K562 (cell line): ENCODE measurements at regions not wholly inside any gene's neighbourhood (a gene's known extent, or its start where the extent isn't known, plus 50 kb on each side); places are given as distances from the start of the nearest gene placed in this dataset.

ENCODE experiments used
- ATAC-seq: fragments of 200-7000 bp; cut with Tn5 transposase; 3 replicates; pipeline ENCODE4 v1.9.1; 2020; ENCODE audit warnings: moderate library complexity
- BruUV-seq: library from RNA; stranded (reverse); fragments of 400-500 nt; replicated peaks from 2 replicates; lab custom pipeline; 2021; lab: Mats Ljungman, UMichigan
- CTCF ChIA-PET: fragments of 300-600 bp; formaldehyde crosslinking; extraction: SDS; loops from one replicate; lab custom pipeline; 2021; ENCODE audit warnings: low intra/inter-chr PET ratio; lab: Yijun Ruan, JAX
- POLR2A ChIA-PET: fragments of 300-600, 350-650 bp; sonication (Branson Sonifier 250); formaldehyde crosslinking; extraction: SDS; loops from one replicate; lab custom pipeline; 2021; ENCODE audit warnings: antibody characterized with exemption, inconsistent platforms; lab: Yijun Ruan, JAX
- DNase-seq, 4 experiments: peaks; one replicate each; pipeline versions ENCODE4 v3.0.0 to v3.0.0-alpha.2; 2011 to 2018; ENCODE audit warnings: low spot score in 3 of 4, mixed read lengths in 3 of 4; ENCODE audit errors: extremely low read depth in 1 of 4
- FAIRE-seq: peaks from 2 replicates; lab custom pipeline; 2011; peaks lifted over from hg19 to GRCh38; lab: Jason Lieb, UNC
- H2AFZ ChIP-seq: 2 replicates; pipeline ENCODE4 v1.6.0; 2011; ENCODE audit warnings: low read depth, low read length, control low read depth, inconsistent platforms
- H3K27ac ChIP-seq: fragments of 200-600 bp; 3 replicates; pipeline ENCODE4 v1.8.0; 2011; ENCODE audit warnings: low read depth, mild to moderate bottlenecking, control low read depth, inconsistent platforms, low read length, moderate library complexity, mixed read lengths; ENCODE audit errors: extremely low read depth
- H3K27me3 ChIP-seq, 2 experiments: fragments of 300-600 bp in 1 of 2; 2 replicates in 1 of 2; 3 replicates in 1 of 2; pipeline versions ENCODE4 v1.6.0 to v1.8.0; 2011; ENCODE audit warnings: inconsistent platforms in 2 of 2, low read length in 2 of 2, mild to moderate bottlenecking in 1 of 2, mixed read lengths in 1 of 2, moderate library complexity in 1 of 2; ENCODE audit not compliant: control insufficient read depth in 2 of 2, insufficient read depth in 2 of 2
- H3K36me3 ChIP-seq: fragments of 300-600 bp; 3 replicates; pipeline ENCODE4 v1.8.0; 2011; ENCODE audit warnings: mild to moderate bottlenecking, low read length, inconsistent platforms; ENCODE audit not compliant: control insufficient read depth, insufficient read depth
- H3K4me1 ChIP-seq, 2 experiments: fragments of 200-600 bp in 1 of 2; replicated peaks in 1 of 2; 2 replicates in 1 of 2; 3 replicates in 1 of 2; pipeline versions ENCODE4 v1.5.1 to v1.8.0; 2011; ENCODE audit warnings: inconsistent platforms in 2 of 2, low read length in 2 of 2, mild to moderate bottlenecking in 1 of 2, mixed read lengths in 1 of 2, moderate library complexity in 1 of 2; ENCODE audit not compliant: control insufficient read depth in 2 of 2, insufficient read depth in 2 of 2
- H3K4me2 ChIP-seq: 2 replicates; pipeline ENCODE4 v1.6.1; 2011; ENCODE audit warnings: low read length, control low read depth, inconsistent platforms, mixed read lengths; ENCODE audit not compliant: insufficient read depth
- H3K4me3 ChIP-seq: fragments of 200-600 bp; sonication (generic), shearing (Covaris generic); 2 replicates; pipeline ENCODE4 v1.5.1; 2016; ENCODE audit warnings: control low read depth, inconsistent platforms
- H3K79me2 ChIP-seq: fragments of 200-600 bp; 3 replicates; pipeline ENCODE4 v1.8.0; 2011; ENCODE audit warnings: low read length, inconsistent platforms; ENCODE audit not compliant: control insufficient read depth, insufficient read depth
- H3K9ac ChIP-seq, 2 experiments: 2 replicates each; pipeline versions ENCODE4 v1.6.0 to v1.6.1; 2011; ENCODE audit warnings: low read depth in 2 of 2, low read length in 2 of 2, control low read depth in 1 of 2, inconsistent platforms in 1 of 2, mild to moderate bottlenecking in 1 of 2, mixed read lengths in 1 of 2; ENCODE audit not compliant: insufficient read depth in 1 of 2
- H3K9me1 ChIP-seq: one replicate; pipeline ENCODE4 v1.6.0; 2011; ENCODE audit warnings: inconsistent platforms, mild to moderate bottlenecking, low read length, moderate library complexity; ENCODE audit not compliant: control insufficient read depth, insufficient read depth
- H3K9me3 ChIP-seq: replicated peaks from 2 replicates; pipeline ENCODE4 v1.5.1; 2011; ENCODE audit warnings: low read depth, low read length, inconsistent platforms; ENCODE audit not compliant: control insufficient read depth, insufficient read depth
- H4K20me1 ChIP-seq: replicated peaks from 2 replicates; pipeline ENCODE4 v1.6.1; 2011; ENCODE audit warnings: low read length, inconsistent platforms, mixed read lengths; ENCODE audit not compliant: control insufficient read depth, insufficient read depth
- ADNP ChIP-seq: fragments of 200-800 bp; sonication (Bioruptor generic); IDR thresholded peaks from 2 replicates; pipeline ENCODE4 v1.6.1; 2016; ENCODE audit warnings: missing genetic modification characterization, missing compliant biosample characterization
- BCOR ChIP-seq: fragments of 450-650 bp; IDR thresholded peaks from 2 replicates; pipeline ENCODE4 v1.6.1; 2016
- CBFA2T3 ChIP-seq: fragments of 450-650 bp; IDR thresholded peaks from 2 replicates; pipeline ENCODE4 v1.6.1; 2017
- MAFK ChIP-seq: IDR thresholded peaks from 2 replicates; pipeline ENCODE4 v1.6.1; 2011; ENCODE audit warnings: low read length, improper control_type of control experiment
- RBM25 ChIP-seq: fragments of 200-400 bp; formaldehyde crosslinking; IDR thresholded peaks from 2 replicates; pipeline ENCODE4 v1.6.1; 2018; ENCODE audit warnings: low read length, low read depth, moderate library complexity; ENCODE audit not compliant: severe bottlenecking
- RCOR1 ChIP-seq, 2 experiments: IDR thresholded peaks; 2 replicates each; pipeline ENCODE4 v1.6.1; 2012; ENCODE audit warnings: low read depth in 2 of 2, low read length in 2 of 2, borderline replicate concordance in 1 of 2, improper control_type of control experiment in 1 of 2
- WGBS: fragments of 100-300 bp; shearing (Covaris generic); methylation state at CpG from one replicate; pipeline ENCODE4 v1.1.6; 2016; ENCODE audit warnings: low coverage, mixed read lengths; ENCODE audit not compliant: insufficient coverage; ENCODE audit errors: missing lambda C conversion rate; 5-methylcytosine and 5-hydroxymethylcytosine counted together
- in situ Hi-C: fragments of 300-500 bp; cut with MboI; formaldehyde crosslinking; loops from 4 replicates; pipeline ENCODE4 v1.15.0; 2018; ENCODE audit warnings: inconsistent platforms, mixed read lengths
- intact Hi-C: fragments of 100-400 bp; cut with micrococcal nuclease; formaldehyde crosslinking; loops from 2 replicates; pipeline ENCODE4 v1.14.2; 2022
- TF ChIP-seq, protein P1 (sequence below): fragments of 250-450 bp; sonication (Bioruptor Pico); IDR thresholded peaks from 2 replicates; pipeline ENCODE4 v1.8.0; 2022; ENCODE audit warnings: inconsistent platforms, mild to moderate bottlenecking, moderate library complexity, borderline replicate concordance

DNA sequence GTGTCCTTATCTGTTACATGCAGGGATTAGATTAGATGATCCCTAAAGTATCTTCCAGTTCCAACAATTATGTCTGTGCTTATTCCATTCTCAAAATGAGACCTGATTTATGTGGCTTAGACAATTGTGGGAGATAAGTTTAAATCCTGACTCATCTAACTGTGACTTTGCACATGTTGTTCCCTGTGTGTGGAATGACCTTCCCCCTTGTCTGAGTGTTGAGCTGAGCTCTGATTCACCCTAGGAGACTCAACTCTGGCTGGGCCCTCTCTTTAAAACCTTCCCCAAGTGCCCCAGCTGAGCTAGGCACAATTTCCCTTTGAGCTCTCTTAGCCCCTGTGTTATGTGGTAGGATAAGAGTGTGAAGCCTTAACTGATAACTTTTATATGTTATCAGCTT lies 118.9 kb upstream of the ELL2 start (continued):
- TF ChIP-seq, protein P1, sequence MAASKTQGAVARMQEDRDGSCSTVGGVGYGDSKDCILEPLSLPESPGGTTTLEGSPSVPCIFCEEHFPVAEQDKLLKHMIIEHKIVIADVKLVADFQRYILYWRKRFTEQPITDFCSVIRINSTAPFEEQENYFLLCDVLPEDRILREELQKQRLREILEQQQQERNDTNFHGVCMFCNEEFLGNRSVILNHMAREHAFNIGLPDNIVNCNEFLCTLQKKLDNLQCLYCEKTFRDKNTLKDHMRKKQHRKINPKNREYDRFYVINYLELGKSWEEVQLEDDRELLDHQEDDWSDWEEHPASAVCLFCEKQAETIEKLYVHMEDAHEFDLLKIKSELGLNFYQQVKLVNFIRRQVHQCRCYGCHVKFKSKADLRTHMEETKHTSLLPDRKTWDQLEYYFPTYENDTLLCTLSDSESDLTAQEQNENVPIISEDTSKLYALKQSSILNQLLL: no peak

DNA sequence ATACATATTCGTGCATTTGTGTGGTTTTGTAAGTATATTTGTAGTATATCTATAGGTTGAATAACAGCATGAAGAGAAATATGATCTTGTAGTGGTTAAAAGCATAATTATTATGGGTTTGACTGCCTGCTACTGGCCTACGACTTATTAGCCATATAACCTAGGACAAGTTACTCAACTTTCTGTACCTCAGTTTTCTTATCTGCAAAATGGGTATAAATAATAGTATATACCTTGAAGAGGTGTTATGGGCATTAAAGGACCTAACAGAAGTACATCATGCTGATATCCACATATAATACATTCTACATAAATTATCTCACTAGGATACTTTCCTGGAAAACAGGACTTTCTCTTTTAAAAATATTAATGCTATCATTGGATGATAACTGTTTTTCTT lies 118.3 kb upstream of the ELL2 start:
- H2AFZ ChIP-seq: no peak overlapping the region
- in situ Hi-C loops (no loop called here), intact Hi-C loops (no loop called here)
- H3K9ac ChIP-seq: no peak overlapping the region
- no peak for TF ChIP-seq CBFA2T3
- no peak for TF ChIP-seq RCOR1 (IDR thresholded peaks at IDR 0.05; ENCODE audit: borderline replicate concordance in 1 of 2, low read depth in 2 of 2, low read length in 2 of 2)
- peak; percentile 77 for TF ChIP-seq ADNP
- TF ChIP-seq RBM25: peak; percentile 93
- TF ChIP-seq BCOR: peak; percentile 31; the same call in 1 of the 2 replicates
- TF ChIP-seq MAFK: no peak
- ChIA-PET CTCF (no interaction called here), POLR2A (no interaction called here)
- H3K9me1 ChIP-seq: no peaks in the 10 kb centered on the region
- H3K27me3 ChIP-seq: no peaks in the 10 kb centered on the region; a peak in 1 of 5 replicates
- no peaks in the 10 kb centered on the region for H3K36me3 ChIP-seq
- no peak overlapping the region for H3K4me2 ChIP-seq
- ATAC-seq: no peak
- no peaks in the 10 kb centered on the region for H3K79me2 ChIP-seq
- WGBS: 0% methylated on average over 2 of the region's 2 CpGs
- no peak for DNase-seq
- peaks cover 0 to 8% of the 10 kb centered on the region in 2 experiments; a peak in 2 of 5 replicates for H3K4me1 ChIP-seq
- H3K9me3 ChIP-seq: no peaks in the 10 kb centered on the region
- no TSS peak for BruUV-seq
- no peak for FAIRE-seq
- H3K27ac ChIP-seq: no peak overlapping the region
- H4K20me1 ChIP-seq: no peaks in the 10 kb centered on the region
- H3K4me3 ChIP-seq: no peak overlapping the region
